Pancreas (tissue), 10 donors: ENCODE measurements at regions not wholly inside any gene's neighbourhood (a gene's known extent, or its start where the extent isn't known, plus 50 kb on each side); places are given as distances from the start of the nearest gene placed in this dataset.

ENCODE experiments used
- ATAC-seq, 4 donors: fragments of 200-7000 bp; cut with Tn5 transposase; one replicate each; pipeline versions ENCODE4 v1.8.0 to v1.9.1; 2020; ENCODE audit warnings: mild to moderate bottlenecking in 4 of 4, moderate library complexity in 4 of 4
- DNase-seq, 6 donors: peaks; one replicate each; pipeline ENCODE4 v3.0.0-alpha.2; 2020
- FAIRE-seq: peaks from 2 replicates; lab custom pipeline; 2012; peaks lifted over from hg19 to GRCh38; lab: Jason Lieb, UNC
- H3K27ac ChIP-seq, 4 donors: fragments of 200-600 bp; sonication (generic); 1 replicate in 3 of 4; 2 replicates in 1 of 4; pipeline versions ENCODE4 v1.5.0 to v1.8.0; 2020
- H3K27me3 ChIP-seq, 4 donors: fragments of 200-600 bp; one replicate each; pipeline ENCODE4 v1.8.0; 2021
- H3K36me3 ChIP-seq, 3 donors: fragments of 200-600 bp; sonication (generic) in 1 of 3; one replicate each; pipeline versions ENCODE4 v1.5.0 to v1.8.0; 2020 to 2021
- H3K4me1 ChIP-seq, 3 donors: fragments of 200-600 bp; one replicate each; pipeline ENCODE4 v1.8.0; 2021
- H3K4me3 ChIP-seq, 4 donors: fragments of 200-600 bp; sonication (generic) in 2 of 4; one replicate each; pipeline versions ENCODE4 v1.5.0 to v1.8.0; 2020 to 2021
- H3K9me3 ChIP-seq, 4 donors: fragments of 200-600 bp; one replicate each; pipeline ENCODE4 v1.8.0; 2021
- WGBS, 2 donors: extraction: QIAGEN DNeasy Blood & Tissue Kit; methylation state at CpG; one replicate each; pipeline ENCODE4 v1.1.7; 2013; 5-methylcytosine and 5-hydroxymethylcytosine counted together
- intact Hi-C, 3 donors: fragments of 100-400 bp; cut with DNase I; formaldehyde crosslinking; loops; one replicate each; pipeline versions ENCODE4 v1.11.1 to v1.14.2; 2022
- TF ChIP-seq, protein P1 (sequence below), 4 donors: fragments of 200-600 bp; sonication (generic) in 3 of 4; IDR thresholded peaks; one replicate each; pipeline versions ENCODE4 v1.5.0 to v1.8.0; 2021; ENCODE audit warnings: antibody characterized with exemption in 4 of 4
- donor health status: healthy with polysubstance abuse.
- donor health status: DM: no; HTN: no; CAD: no; lungs with moderate emphysema.
- donor health status: DM: no; HTN: no; CAD: no.
- donor health status: control.
- donor health status: control.
- donor health status: Bipolar disorder and iron deficiency.
- donor health status: DM: yes; HTN: yes; CAD: no.
- donor health status: DM: no; HTN: no; CAD: no.
- donor health status: DM: no; HTN: no; CAD: no.
- donor health status: DM: yes; HTN: yes; CAD: no.

DNA sequence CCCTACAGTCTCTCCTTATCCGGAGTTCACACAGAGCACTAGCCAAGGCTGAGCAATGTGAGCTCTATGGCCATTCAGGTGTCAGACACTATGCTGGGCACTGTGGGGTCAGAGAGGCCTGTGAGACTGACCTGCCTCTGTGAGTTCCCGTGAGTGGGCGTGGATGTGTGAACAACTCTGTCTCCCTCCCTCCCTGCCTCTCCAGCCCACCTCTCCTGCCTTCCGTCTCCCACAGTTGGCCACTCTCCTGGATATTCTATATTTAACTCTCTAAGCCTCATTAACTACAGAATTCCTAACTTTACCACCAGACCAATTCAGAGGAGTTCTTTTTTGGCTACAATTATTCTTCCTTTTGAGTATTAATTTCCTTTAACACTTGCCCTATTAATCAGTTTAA lies 191.6 kb upstream of the NCAM1 start:
- TF ChIP-seq, protein P1, sequence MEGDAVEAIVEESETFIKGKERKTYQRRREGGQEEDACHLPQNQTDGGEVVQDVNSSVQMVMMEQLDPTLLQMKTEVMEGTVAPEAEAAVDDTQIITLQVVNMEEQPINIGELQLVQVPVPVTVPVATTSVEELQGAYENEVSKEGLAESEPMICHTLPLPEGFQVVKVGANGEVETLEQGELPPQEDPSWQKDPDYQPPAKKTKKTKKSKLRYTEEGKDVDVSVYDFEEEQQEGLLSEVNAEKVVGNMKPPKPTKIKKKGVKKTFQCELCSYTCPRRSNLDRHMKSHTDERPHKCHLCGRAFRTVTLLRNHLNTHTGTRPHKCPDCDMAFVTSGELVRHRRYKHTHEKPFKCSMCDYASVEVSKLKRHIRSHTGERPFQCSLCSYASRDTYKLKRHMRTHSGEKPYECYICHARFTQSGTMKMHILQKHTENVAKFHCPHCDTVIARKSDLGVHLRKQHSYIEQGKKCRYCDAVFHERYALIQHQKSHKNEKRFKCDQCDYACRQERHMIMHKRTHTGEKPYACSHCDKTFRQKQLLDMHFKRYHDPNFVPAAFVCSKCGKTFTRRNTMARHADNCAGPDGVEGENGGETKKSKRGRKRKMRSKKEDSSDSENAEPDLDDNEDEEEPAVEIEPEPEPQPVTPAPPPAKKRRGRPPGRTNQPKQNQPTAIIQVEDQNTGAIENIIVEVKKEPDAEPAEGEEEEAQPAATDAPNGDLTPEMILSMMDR (IDR thresholded peaks at IDR 0.05): no peak
- DNase-seq (no peak), ATAC-seq (no peak), FAIRE-seq (no peak)
- intact Hi-C loops: no loop called here
- WGBS, 2 donors: 61 to 76% methylated on average over 4 of the region's 4 CpGs
- Histone ChIP-seq H3K36me3 (no peaks in the 10 kb centered on the region), H3K27me3 (no peaks in the 10 kb centered on the region), H3K4me1 (no peaks in the 10 kb centered on the region), H3K27ac (no peak overlapping the region), H3K9me3 (no peaks in the 10 kb centered on the region), H3K4me3 (no peak overlapping the region)

DNA sequence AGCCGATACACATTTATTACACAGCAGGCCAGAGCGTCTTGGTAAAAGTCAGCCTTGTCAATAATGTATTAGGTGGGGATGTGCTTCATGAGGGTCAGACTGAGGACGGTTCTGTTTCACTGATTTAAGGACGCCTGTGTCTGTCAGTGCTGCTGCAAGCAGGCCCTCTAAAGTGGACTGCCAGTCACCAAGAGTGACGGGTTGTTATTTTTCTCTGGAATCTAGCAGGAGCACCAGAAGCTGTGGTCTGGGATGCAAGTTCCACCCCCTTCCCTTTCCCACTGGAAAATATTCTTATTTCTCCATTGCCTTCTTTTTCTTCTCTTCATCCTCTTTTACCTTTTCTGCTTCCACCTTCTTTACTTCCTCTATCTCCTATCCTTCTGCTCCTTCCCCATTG lies 191.2 kb upstream of the NCAM1 start:
- Histone ChIP-seq H3K27me3 (no peaks in the 10 kb centered on the region), H3K27ac (no peak overlapping the region), H3K4me3 (no peak overlapping the region), H3K4me1 (no peaks in the 10 kb centered on the region), H3K9me3 (no peaks in the 10 kb centered on the region), H3K36me3 (no peaks in the 10 kb centered on the region)
- intact Hi-C loops: no loop called here
- 66 to 68% methylated on average over 5 of the region's 5 CpGs for WGBS, 2 donors
- TF ChIP-seq, protein P1 (IDR thresholded peaks at IDR 0.05): no peak
- FAIRE-seq (no peak), ATAC-seq (no peak), DNase-seq (no peak)

- FAIRE-seq (no peak), DNase-seq (no peak), ATAC-seq (peak in 2 of 4 donors; percentile 26 to 59)
- H3K9me3 ChIP-seq: no peaks in the 10 kb centered on the region
- H3K36me3 ChIP-seq: no peaks in the 10 kb centered on the region
- H3K27me3 ChIP-seq: no peaks in the 10 kb centered on the region
- intact Hi-C loops: no loop called here
- WGBS, 2 donors: 75 to 86% methylated on average over 3 of the region's 3 CpGs
- H3K4me1 ChIP-seq: no peaks in the 10 kb centered on the region
- no peak overlapping the region for H3K4me3 ChIP-seq
- TF ChIP-seq, protein P1 (IDR thresholded peaks at IDR 0.05): no peak
- no peak overlapping the region for H3K27ac ChIP-seq
These were observed 190.7 kb upstream of the NCAM1 start for GRCh38 chr11:112770487-112770886.

- no peak overlapping the region for H3K4me3 ChIP-seq
- TF ChIP-seq, protein P1 (IDR thresholded peaks at IDR 0.05): no peak
- DNase-seq: no peak
- no peak for ATAC-seq
- no peaks in the 10 kb centered on the region for H3K9me3 ChIP-seq
- WGBS, 2 donors: 51 to 67% methylated on average over 2 of the region's 2 CpGs
- intact Hi-C loops: no loop called here
- H3K4me1 ChIP-seq: no peaks in the 10 kb centered on the region
- no peaks in the 10 kb centered on the region for H3K27me3 ChIP-seq
- no peak overlapping the region for H3K27ac ChIP-seq
- FAIRE-seq: no peak
- H3K36me3 ChIP-seq: no peaks in the 10 kb centered on the region
These were observed 189.4 kb upstream of the NCAM1 start for GRCh38 chr11:112771851-112772250.

- 53 to 65% methylated on average over 4 of the region's 4 CpGs for WGBS, 2 donors
- intact Hi-C loops: no loop called here
- Histone ChIP-seq H3K9me3 (no peaks in the 10 kb centered on the region), H3K4me3 (no peak overlapping the region), H3K27ac (no peak overlapping the region), H3K36me3 (no peaks in the 10 kb centered on the region), H3K27me3 (no peaks in the 10 kb centered on the region), H3K4me1 (no peaks in the 10 kb centered on the region)
- TF ChIP-seq, protein P1 (IDR thresholded peaks at IDR 0.05): no peak
- DNase-seq (no peak), ATAC-seq (no peak), FAIRE-seq (no peak)
These were observed 188.0 kb upstream of the NCAM1 start for GRCh38 chr11:112773264-112773663.
